ENCODE measurements at regions not wholly inside any gene's neighbourhood (a gene's known extent, or its start where the extent isn't known, plus 50 kb on each side); places are given as distances from the start of the nearest gene placed in this dataset.

DNA sequence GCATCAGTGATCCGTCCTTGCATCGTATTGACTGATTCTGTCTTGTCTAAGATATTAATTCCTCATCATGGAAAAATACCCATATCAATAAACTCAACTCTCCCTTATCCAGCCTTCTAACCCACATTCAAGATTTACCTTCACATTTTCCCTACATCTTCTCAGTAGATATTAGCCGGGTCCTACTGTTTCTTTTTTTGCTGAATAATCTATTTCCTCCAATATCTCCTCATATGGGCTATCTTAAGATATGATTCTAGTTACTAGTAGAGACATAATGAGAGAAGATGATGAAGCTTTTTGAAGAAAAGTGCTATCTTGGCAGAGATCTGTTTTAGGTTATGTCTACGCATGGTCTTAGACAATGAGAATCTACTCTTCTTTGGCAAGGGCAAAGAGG, 785.8 kb downstream of the BRINP1 start:
- no peak for DNase-seq (ENCODE audit: low read depth)

DNA sequence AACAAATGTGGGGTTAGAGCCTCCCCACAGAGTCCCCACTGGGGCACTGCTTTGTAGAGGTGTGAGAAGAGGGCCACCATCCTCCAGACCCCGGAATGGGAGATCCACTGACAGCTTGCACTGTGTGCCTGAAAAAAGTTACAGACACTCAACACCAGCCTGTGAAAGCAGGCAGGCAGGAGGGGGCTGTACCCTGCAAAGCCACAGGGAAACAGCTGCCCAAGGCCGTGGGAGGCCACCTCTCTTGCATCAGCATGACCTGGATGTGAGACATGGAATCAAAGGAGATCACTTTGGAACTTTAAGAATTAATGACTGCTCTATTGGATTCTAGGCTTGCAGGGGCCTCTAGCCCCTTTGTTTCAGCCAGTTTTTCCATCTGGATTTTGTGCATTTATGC, 782.3 kb downstream of the BRINP1 start:
- no peak for DNase-seq (ENCODE audit: low read depth)

GRCh38 chr9:118594428-118594827, 774.8 kb downstream of the BRINP1 start:
- DNase-seq (ENCODE audit: low read depth), result no peak

DNA sequence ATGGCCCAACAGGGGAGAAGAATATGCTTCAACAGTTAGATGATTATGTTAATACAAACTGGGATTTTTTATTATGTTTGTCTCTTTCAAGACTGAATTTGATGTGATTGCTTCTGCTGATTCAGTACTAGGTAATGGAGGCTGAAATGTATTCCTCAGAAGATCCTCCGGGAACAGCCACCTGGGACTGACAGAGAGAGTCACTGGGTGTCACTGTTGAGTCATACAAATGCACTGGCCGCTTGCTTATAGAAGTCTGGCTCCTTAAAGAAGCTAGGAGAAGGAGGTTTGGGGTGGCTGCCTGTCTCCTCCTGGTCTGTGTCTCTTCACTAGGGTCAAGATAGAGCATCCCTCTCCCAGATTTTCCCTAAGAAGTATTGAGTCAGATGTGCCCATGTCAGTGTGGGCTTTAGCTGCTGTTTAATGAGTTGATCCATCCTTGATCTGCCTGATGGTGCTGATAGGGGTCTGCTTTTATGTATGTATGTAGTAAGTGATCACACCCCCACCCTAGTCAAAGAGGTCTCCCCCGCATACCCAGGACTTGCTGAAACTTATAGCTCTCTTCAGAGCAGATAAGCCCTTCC, 773.4 kb downstream of the BRINP1 start:
- DNase-seq (ENCODE audit: low read depth), result peak; percentile 46

DNA sequence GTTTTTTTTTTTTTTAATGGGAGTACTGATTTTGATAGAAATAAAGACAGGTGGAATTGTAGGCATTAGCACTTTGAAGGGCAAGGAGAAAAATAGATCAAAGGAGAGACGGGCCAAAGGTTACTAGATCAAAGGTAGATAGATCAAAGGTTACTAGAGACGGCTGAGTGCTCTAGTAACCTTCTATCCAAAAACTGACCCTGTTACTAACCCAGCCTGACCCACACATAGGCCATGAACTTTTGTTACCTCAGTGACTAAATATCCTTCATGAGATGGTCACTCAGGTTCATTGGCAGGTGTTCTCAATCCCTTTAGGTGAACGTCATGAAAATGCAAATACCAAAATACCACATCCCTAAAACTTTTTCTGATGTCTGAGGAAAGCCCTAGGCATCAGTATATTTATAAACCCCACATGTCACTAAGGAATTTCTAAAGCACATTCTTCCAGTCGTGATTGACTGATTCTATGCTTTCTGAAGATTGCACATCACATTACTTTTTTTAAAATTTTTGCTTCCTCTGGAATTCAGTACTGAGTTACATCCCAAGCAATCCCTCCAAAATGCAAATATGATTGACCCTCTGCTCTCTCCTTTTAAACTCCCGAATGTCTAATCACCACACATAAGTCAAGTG, 772.7 kb downstream of the BRINP1 start:
- no peak for DNase-seq (ENCODE audit: low read depth)

- DNase-seq (ENCODE audit: low read depth), result no peak
These were observed 762.6 kb downstream of the BRINP1 start for GRCh38 chr9:118606668-118607067.

GRCh38 chr9:118609355-118610044, 759.7 kb downstream of the BRINP1 start:
- peak; percentile 84 for DNase-seq (ENCODE audit: low read depth)

DNA sequence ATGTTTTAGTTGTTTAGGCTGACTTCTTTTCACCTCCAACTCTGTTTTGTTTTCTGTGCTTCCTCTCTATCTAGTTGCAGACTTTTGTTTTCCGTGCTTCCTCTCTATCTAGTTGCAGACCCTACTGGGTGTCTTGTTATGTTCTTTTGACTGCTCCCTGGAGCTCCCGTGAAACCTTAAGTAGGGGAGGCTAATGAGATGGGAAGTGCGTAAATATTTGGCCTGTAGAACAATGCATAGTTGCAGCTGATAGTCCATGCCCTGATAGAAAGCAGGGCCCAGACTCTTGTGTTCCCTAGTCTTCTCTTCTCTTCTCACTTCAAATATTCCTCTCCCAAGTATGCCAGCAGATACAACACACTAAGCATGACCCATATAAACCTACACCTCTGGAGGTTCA, 757.0 kb downstream of the BRINP1 start:
- DNase-seq (ENCODE audit: low read depth), result no peak

GRCh38 chr9:118613996-118614395, 755.2 kb downstream of the BRINP1 start:
- DNase-seq (ENCODE audit: low read depth), result no peak

DNA sequence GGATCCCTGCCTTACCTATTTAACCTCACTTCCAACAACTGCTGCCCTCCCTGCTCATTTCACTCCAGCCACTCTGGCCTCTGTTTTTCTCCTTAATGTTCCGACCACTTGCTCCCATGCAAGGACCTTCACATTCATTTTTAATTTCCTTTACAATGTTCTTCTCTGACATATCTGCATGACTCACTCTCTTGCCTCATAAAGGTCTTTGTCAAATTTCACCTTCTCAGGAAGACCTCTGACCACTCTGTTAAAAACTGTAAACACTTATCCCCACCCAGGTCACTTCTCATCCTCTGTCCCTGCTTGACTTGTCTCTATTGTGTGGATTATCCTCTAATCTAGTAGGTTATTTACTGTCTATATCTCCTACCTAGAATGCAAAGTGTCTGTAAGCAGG, 751.2 kb downstream of the BRINP1 start:
- DNase-seq (ENCODE audit: low read depth), result no peak

- DNase-seq (ENCODE audit: low read depth), result no peak
These were observed 750.4 kb downstream of the BRINP1 start for GRCh38 chr9:118618849-118619248.

DNA sequence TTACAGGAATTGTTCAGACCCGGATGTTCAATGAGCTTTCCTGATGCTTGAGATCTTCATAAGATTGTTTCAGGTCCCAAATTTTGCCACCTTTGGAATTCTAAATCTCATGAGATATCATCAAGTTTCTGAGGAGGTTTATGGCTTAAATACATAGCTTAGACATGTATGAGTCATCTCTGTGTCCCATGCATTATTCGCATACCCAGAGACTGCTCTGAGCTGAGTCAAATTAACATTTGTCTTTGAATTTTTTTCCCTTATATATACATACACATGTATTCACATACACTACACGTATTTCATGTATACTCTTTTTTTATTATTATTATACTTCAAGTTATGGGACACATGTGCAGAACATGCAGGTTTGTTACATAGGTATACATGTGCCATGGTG, 744.6 kb downstream of the BRINP1 start:
- no peak for DNase-seq (ENCODE audit: low read depth)

DNA sequence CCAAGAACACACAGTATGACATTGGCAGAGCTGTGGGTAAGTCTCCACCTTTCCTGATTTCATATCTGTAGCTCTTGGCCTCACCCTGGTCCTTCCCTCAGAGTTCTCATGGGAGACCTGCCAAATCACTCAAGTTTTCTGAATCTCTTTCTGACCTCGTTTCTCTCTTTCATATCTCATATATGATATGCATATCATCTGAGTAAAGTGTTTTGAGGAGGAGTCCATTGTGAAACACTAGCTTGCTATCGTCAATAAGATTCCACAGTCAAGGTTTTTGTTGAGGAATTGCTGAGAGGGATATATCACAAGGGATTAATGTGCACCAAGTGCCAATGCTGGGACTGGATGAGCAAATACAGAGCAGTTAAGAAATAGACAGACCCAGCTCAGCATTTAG, 739.2 kb downstream of the BRINP1 start:
- no peak for DNase-seq (ENCODE audit: low read depth)

DNA sequence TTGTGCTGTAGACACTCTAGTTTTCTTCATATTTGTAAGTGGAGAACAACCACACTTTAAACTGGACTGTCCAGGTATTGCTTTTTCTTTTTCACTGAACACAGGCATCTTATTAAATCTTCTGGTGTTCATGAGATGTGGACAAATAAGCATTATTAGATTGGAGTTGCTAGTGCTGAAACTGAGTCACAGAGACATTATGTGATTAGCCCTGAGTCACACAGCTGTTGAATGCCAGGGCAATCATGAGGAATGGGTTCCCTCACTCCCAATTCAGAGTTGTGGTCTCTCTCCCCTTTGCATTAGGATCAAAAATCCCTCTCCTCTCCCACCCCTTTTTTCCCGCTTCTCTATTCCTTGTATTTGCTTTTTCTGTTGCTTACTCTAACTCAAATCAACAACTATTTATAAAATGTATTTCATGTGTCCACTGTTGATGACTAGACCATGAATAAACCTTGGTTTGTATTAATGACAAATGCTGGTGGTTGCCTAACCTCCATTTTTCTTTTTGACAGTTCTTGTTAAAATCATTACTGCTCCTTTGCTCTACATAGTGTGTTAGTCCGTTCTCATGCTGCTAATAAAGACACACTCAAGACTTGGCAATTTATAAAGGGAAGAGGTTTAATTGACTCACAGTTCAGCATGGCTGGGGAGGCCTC, 738.2 kb downstream of the BRINP1 start:
- DNase-seq (ENCODE audit: low read depth), result no peak

DNA sequence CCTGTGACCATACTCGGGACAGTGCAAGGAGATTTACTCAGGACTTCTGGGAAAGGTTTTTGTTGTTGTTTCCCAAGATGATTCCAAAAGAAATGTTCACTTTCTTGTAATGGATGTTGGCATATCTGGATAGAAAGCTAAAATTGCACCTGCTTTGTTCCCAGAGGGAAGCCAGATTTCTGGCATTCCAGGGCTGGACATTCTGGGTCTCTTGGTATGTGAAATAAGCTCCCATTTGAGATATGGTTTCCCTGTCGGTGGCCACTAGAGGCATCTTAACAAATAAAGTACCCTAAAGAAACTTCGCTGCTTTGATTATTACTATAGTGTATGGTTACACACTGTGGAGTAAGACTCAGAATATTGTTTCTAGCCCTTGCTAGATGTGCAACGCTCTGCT, 737.3 kb downstream of the BRINP1 start:
- DNase-seq (ENCODE audit: low read depth), result no peak

DNA sequence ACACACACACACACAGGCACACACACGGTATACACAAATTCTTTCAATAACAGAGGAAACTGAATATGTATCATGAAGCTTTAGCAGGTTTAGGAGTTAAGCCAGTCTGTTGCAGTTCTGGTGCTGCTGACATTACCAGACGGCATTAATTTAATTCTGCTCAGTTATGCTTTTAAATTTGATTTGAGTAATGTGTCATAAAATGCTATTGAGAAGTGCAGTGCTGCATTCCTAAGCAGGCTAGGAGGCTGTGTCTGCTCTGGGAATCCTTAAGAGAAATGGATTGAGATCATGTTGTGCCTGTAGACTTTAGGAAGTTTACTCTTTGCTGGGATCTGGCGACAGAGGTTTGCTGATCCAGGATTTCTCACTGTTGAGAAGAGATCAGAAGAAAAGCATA, 733.8 kb downstream of the BRINP1 start:
- no peak for DNase-seq (ENCODE audit: low read depth)

DNA sequence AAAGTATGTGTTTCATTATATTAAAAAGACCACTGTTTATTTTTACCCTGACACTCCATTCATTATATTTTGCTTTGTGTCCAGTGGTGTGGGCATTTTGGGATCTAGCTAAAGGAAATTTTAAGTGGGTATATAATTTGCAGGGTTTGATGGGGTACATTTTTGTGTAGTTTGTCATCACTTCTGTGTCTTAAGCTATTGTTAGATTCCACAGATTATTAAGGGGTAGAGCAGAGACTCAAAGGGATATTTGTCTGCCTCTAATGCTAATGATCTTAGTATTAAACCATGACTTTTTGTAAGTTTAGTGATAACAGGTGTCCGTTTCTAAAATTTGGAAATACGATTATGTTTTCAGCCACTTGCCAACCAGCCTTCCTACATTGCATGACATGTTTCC, 731.6 kb downstream of the BRINP1 start:
- no peak for DNase-seq (ENCODE audit: low read depth)

DNA sequence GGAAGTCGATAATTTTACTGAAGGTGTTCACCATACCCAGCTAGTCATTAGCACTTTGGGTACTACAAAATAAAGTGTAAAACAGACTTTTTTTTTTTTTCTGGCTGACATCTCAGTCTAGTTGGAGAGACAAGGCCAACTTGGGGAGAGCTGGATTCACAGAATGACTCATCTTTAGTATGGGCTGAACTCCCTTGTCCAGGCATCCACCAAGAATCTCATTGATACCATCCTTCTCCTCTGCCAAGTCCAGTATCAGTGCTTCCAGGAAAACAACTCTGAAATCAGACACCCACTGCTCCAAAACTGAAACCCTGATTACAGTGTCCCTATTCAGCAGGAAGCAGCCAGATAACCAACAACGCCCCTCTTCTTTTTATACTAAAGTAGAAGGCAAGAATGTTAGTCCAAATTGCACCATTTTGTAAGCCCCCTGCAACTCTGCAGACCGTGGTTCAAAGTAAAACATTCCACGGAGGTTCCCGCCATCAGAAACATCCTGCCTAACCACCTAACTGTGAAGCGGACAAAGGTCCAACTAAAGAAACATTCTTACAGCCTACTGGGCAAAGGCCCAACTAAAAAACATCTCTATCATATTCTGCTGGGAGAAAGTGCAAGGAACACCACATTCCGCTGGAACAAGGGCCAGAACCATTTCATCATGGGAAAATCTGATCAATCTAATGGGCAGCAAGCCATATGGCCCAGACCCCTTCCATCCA, 728.2 kb downstream of the BRINP1 start:
- no peak for DNase-seq (ENCODE audit: low read depth)

- no peak for DNase-seq (ENCODE audit: low read depth)
These were observed 726.1 kb downstream of the BRINP1 start for GRCh38 chr9:118643118-118643517.

DNA sequence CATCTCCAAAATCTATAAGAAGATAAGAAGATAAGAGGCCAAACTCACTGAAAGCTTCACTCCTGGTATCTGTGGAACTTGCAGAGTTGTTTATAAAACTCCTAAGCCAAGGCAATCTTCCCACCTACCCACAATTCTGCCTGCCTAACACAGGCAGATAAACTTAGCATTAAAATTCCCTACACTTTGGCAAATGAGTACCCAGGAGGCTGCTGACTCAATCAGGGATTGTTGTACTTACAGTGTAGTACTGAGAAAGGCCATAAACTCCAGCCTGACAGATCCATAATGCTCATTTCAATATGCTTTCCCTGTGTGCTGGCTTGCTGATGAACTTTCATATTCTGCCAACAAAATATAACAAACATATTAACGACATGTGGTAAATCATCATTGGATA, 725.2 kb downstream of the BRINP1 start:
- no peak for DNase-seq (ENCODE audit: low read depth)

DNA sequence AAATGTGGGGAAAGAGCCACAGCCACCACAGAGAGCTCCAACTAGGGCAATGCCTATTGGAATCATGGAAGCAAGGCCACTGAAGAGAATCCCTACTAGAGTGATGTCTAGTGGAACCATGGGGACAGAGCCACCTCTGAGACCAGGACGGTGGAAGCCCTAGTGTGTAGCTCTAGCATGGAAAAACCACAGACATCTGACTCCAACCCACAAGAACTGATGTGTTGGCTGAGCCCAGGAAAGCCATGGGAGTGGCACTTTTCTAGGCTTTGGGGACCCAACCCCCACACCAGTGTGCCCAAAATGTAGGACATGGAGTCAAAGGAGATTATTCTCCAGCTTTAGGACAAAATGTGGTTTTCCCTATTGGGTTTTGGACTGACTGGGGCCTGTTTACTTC, 721.9 kb downstream of the BRINP1 start:
- DNase-seq (ENCODE audit: low read depth), result no peak

DNA sequence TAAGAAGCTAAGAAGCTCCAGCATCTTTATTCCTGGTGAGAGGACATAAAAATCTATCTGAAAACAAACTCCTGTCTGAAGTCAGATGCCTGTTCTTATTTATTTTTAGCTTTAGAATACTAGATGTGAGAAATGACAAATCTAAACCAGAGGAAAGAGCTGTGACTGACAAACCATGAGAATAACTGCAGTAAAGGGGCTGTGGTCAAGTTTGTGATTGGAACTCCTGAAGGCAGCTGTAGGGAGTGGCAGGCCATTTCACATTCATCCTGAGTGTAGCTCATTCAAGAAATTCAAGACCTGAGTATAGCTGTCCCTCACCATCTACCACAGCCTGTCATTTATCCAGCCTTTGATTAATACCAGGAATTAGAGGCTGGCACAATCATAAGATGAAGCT, 718.8 kb downstream of the BRINP1 start:
- DNase-seq (ENCODE audit: low read depth), result no peak

GRCh38 chr9:118651511-118651910, 717.7 kb downstream of the BRINP1 start:
- no peak for DNase-seq (ENCODE audit: low read depth)

All from GM04504 (cell line).